Skeletal muscle tissue (tissue), 3 donors: ENCODE measurements at regions not wholly inside any gene's neighbourhood (a gene's known extent, or its start where the extent isn't known, plus 50 kb on each side); places are given as distances from the start of the nearest gene placed in this dataset.

Experiments used
- H3K27ac ChIP-seq: one replicate; pipeline ENCODE4 v1.7.0; 2013; ENCODE audit warnings: mild to moderate bottlenecking, low read depth, low read length, inconsistent platforms
- H3K27me3 ChIP-seq, 3 donors: one replicate each; pipeline ENCODE4 v1.7.0; 2013; ENCODE audit warnings: low read length in 3 of 3; ENCODE audit not compliant: control insufficient read depth in 3 of 3, insufficient read depth in 3 of 3
- H3K36me3 ChIP-seq, 3 donors: one replicate each; pipeline ENCODE4 v1.7.0; 2013; ENCODE audit warnings: low read length in 3 of 3; ENCODE audit not compliant: control insufficient read depth in 3 of 3, insufficient read depth in 3 of 3
- H3K4me1 ChIP-seq, 3 donors: one replicate each; pipeline ENCODE4 v1.7.0; 2013; ENCODE audit warnings: low read length in 3 of 3, mild to moderate bottlenecking in 3 of 3; ENCODE audit not compliant: control insufficient read depth in 3 of 3, insufficient read depth in 3 of 3
- H3K4me3 ChIP-seq, 3 donors: one replicate each; pipeline ENCODE4 v1.7.0; 2013; ENCODE audit warnings: low read length in 3 of 3
- H3K9ac ChIP-seq, 3 donors: one replicate each; pipeline ENCODE4 v1.7.0; 2013; ENCODE audit warnings: low read length in 3 of 3, mild to moderate bottlenecking in 3 of 3, moderate library complexity in 2 of 3, low read depth in 1 of 3
- H3K9me3 ChIP-seq, 3 donors: one replicate each; pipeline ENCODE4 v1.7.0; 2013; ENCODE audit warnings: low read length in 3 of 3; ENCODE audit not compliant: control insufficient read depth in 3 of 3
- donor health status: Osteomylitis.

- Histone ChIP-seq H3K27ac (no peak overlapping the region), H3K9me3 (peaks cover 0 to 2% (median 0%) of the 10 kb centered on the region in 3 donors), H3K4me3 (no peak overlapping the region), H3K4me1 (no peaks in the 10 kb centered on the region), H3K9ac (no peak overlapping the region), H3K36me3 (no peaks in the 10 kb centered on the region), H3K27me3 (no peaks in the 10 kb centered on the region)
Measured at GRCh38 chr12:90502070-90502469, 452.9 kb downstream of the CCER1 start.

DNA sequence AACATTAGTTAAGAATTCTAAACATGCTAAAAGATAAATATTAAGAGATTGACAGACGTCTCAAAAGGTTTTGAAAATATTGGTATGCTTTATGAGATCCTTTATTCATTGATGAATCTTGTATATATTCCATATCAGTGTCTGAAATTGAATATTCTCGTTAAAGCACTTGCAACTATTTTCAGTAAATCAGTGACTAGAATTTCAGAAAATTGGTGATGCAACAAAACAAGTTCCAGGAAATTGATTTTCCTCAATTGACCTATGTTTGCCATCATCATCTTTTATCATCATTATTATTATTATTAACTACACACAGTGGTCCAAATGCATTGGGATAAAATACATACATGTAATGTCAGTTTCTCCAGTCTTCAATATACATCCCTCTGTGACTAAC lies 453.6 kb downstream of the CCER1 start:
- Histone ChIP-seq H3K9ac (no peak overlapping the region), H3K4me3 (no peak overlapping the region), H3K36me3 (no peaks in the 10 kb centered on the region), H3K9me3 (peaks cover 0 to 2% (median 0%) of the 10 kb centered on the region in 3 donors), H3K4me1 (no peaks in the 10 kb centered on the region), H3K27me3 (no peaks in the 10 kb centered on the region), H3K27ac (no peak overlapping the region)

- Histone ChIP-seq H3K27ac (no peak overlapping the region), H3K27me3 (no peaks in the 10 kb centered on the region), H3K4me3 (no peak overlapping the region), H3K9ac (no peak overlapping the region), H3K4me1 (no peaks in the 10 kb centered on the region), H3K9me3 (peaks cover 0 to 2% (median 0%) of the 10 kb centered on the region in 3 donors), H3K36me3 (no peaks in the 10 kb centered on the region)
Measured at GRCh38 chr12:90499795-90500194, 455.2 kb downstream of the CCER1 start.

DNA sequence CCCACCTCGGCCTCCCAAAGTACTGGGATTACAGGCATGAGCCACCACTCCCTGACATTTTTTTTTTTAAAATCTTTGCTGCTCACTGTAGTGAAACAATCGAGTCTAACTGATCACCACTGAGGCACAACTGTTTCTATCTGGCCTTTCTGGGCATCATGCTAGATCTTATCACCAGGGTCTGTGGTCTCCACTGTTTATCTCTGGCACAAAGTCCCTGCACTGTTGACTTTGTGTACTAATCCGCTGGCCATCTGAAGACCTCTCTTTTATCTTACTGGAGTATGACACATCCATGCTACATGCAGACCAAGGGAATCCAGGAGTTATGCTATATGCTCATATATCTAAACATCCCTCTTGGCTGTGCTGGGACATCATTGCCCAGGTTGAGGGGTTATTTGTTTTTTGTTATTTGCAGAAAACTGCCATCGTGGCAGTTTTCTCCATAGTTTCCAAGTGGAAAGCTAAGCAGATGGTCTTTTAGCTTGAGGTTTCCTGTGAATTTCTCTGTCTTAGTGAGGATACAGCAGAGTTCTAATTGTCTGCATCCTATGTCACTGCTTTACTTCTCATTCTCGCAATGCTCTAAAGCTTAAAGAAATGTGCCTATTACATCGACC lies 456.9 kb downstream of the CCER1 start:
- H3K27me3 ChIP-seq = no peaks in the 10 kb centered on the region
- H3K27ac ChIP-seq = no peak overlapping the region
- H3K4me3 ChIP-seq = no peak overlapping the region
- H3K9ac ChIP-seq = no peak overlapping the region
- H3K36me3 ChIP-seq = no peaks in the 10 kb centered on the region
- H3K9me3 ChIP-seq = peaks cover 0 to 2% (median 0%) of the 10 kb centered on the region in 3 donors
- no peaks in the 10 kb centered on the region for H3K4me1 ChIP-seq

DNA sequence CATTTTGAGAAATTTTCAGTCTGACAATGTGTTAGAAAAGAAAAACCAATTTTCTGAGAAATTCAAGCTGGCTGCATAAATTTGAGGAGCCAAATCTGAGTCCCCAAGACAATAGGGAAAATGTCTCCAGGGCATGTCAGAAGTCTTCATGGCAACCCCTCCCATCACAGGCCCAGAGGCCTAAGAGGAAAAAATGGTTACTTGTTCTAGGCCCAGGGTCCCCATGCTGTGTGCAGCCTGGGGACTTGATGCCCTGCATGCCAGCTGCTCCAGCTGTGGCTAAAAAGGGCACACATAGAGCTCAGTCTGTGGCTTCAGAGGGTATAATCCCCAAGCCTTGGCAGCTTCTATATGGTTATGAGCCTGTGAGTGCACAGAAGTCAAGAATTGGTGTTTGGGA lies 464.6 kb downstream of the CCER1 start:
- Histone ChIP-seq H3K36me3 (no peaks in the 10 kb centered on the region), H3K4me1 (no peaks in the 10 kb centered on the region), H3K27ac (no peak overlapping the region), H3K4me3 (no peak overlapping the region), H3K9me3 (no peaks in the 10 kb centered on the region), H3K27me3 (no peaks in the 10 kb centered on the region), H3K9ac (no peak overlapping the region)

DNA sequence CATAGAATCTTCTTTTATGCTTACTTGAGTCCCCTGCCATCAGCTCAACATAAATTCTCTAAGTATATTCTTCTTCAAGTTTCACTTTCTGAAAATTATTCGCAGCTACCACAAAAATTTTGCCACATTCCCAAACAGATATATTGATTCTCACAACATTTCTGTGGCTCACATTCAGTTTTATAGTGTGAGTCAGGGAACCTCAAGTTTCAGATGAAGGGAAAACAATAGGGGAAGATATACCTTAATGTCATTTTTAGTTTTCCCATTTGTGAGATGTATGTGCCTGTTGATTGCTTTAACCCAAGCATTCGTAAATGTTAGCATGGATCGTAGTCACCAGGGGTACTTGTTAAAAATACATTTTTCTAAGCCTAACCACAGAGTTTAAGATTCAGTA lies 465.8 kb downstream of the CCER1 start:
- H3K9me3 ChIP-seq = no peaks in the 10 kb centered on the region

DNA sequence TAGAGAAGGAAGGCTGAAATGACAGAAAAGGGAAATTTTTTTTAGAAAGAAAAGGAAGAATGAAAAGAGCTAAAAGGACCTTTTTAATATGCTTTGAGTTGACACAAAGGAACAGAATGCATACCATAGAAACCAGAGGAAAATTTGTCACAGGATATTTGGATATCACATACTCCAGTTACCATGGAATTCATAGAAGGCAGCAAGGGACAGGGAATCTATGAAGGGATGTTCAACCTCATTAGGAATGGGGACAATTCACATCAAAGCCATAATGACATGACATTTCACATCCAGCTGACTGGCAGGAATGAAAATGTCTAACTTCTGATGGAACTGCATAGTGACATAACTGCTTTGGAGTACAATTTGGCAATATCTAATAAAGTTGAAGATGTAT lies 469.4 kb downstream of the CCER1 start:
- H3K4me3 ChIP-seq = no peak overlapping the region
- H3K9me3 ChIP-seq = no peaks in the 10 kb centered on the region
- H3K36me3 ChIP-seq = no peaks in the 10 kb centered on the region
- no peaks in the 10 kb centered on the region for H3K4me1 ChIP-seq
- no peak overlapping the region for H3K27ac ChIP-seq
- H3K9ac ChIP-seq = no peak overlapping the region
- no peaks in the 10 kb centered on the region for H3K27me3 ChIP-seq

More for the DNA sequence above, 465.8 kb downstream of the CCER1 start:
- Histone ChIP-seq H3K36me3 (no peaks in the 10 kb centered on the region), H3K9ac (no peak overlapping the region), H3K4me3 (no peak overlapping the region), H3K27me3 (no peaks in the 10 kb centered on the region), H3K4me1 (no peaks in the 10 kb centered on the region), H3K27ac (no peak overlapping the region)

DNA sequence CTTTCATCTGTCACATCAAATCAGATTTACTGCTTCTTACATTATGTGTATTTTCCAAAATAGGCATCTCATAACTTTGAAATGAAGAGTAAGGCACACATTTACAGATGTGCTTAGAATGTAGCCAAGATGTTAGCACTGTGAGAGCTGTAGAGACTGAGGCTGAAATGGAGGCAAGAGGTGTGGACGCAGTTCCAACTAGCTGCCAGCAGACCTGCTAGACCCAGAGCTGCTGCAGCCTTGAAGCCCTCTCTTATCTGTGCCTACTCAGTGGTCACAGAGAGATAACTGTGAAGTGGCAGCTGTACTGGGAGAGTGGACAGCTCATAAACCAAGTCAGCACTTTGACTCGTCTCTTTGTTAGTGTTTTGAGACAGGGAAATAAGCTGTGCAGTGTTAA lies 470.9 kb downstream of the CCER1 start:
- H3K27me3 ChIP-seq = no peaks in the 10 kb centered on the region
- no peaks in the 10 kb centered on the region for H3K9me3 ChIP-seq
- no peaks in the 10 kb centered on the region for H3K4me1 ChIP-seq
- no peaks in the 10 kb centered on the region for H3K36me3 ChIP-seq
- no peak overlapping the region for H3K4me3 ChIP-seq
- H3K27ac ChIP-seq = no peak overlapping the region
- H3K9ac ChIP-seq = no peak overlapping the region

DNA sequence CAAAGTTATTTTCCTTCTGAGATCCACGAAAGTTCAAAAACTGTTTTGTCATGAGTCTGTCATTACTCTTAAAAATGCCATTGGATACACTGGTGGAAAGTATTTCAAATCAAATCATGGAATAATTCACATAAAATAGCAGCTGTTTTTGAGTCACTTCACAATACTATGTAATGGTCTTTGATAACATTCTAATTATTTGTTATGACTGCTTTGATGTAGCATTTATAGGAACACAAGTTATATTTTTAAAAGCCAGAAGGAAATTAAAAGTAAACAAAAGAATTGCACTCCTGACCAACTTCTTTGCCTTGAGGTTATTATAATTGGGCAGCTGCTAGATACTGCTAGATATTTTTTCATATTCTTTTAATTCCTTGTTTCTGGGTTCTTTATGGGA lies 473.2 kb downstream of the CCER1 start:
- Histone ChIP-seq H3K36me3 (no peaks in the 10 kb centered on the region), H3K27me3 (no peaks in the 10 kb centered on the region), H3K4me1 (no peaks in the 10 kb centered on the region), H3K4me3 (no peak overlapping the region), H3K9ac (no peak overlapping the region), H3K9me3 (no peaks in the 10 kb centered on the region), H3K27ac (no peak overlapping the region)

- no peaks in the 10 kb centered on the region for H3K36me3 ChIP-seq
- no peak overlapping the region for H3K4me3 ChIP-seq
- H3K4me1 ChIP-seq = no peaks in the 10 kb centered on the region
- H3K9ac ChIP-seq = no peak overlapping the region
- no peaks in the 10 kb centered on the region for H3K9me3 ChIP-seq
- H3K27ac ChIP-seq = no peak overlapping the region
- H3K27me3 ChIP-seq = no peaks in the 10 kb centered on the region
Measured at GRCh38 chr12:90479237-90479636, 475.7 kb downstream of the CCER1 start.
